ENCODE measurements at regions not wholly inside any gene's neighbourhood (a gene's known extent, or its start where the extent isn't known, plus 50 kb on each side); places are given as distances from the start of the nearest gene placed in this dataset.

DNA sequence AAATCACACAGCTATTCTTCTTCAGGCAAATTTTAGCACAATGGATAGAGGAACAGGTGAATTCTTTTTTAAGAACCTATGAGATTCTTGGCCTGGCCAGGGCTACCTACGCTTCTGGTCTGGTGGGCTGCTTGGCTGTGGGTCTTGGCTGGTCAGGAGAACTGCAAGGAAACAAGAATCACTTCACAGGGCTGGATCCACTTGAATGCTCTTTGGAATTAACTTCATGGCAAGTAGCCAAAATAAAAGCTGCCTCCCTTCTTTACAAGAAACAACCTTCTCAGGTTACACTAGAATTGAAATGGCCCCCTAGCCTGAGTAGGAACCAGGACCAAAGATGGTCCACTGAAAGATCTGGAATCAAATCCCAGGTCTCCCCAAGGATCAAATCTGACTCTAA lies 519.1 kb downstream of the IQCM start:
- TF ChIP-seq, protein P1, sequence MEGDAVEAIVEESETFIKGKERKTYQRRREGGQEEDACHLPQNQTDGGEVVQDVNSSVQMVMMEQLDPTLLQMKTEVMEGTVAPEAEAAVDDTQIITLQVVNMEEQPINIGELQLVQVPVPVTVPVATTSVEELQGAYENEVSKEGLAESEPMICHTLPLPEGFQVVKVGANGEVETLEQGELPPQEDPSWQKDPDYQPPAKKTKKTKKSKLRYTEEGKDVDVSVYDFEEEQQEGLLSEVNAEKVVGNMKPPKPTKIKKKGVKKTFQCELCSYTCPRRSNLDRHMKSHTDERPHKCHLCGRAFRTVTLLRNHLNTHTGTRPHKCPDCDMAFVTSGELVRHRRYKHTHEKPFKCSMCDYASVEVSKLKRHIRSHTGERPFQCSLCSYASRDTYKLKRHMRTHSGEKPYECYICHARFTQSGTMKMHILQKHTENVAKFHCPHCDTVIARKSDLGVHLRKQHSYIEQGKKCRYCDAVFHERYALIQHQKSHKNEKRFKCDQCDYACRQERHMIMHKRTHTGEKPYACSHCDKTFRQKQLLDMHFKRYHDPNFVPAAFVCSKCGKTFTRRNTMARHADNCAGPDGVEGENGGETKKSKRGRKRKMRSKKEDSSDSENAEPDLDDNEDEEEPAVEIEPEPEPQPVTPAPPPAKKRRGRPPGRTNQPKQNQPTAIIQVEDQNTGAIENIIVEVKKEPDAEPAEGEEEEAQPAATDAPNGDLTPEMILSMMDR (IDR thresholded peaks at IDR 0.05), result no peak
- H3K4me1 ChIP-seq (ENCODE audit: low read depth), result no peaks in the 10 kb centered on the region
- H3K9me3 ChIP-seq, result no peaks in the 10 kb centered on the region
- ATAC-seq (no peak), DNase-seq (no peak)
- intact Hi-C loops (cut with DNase I, micrococcal nuclease), result no loop called here
- H3K36me3 ChIP-seq (ENCODE audit: low read depth), result no peaks in the 10 kb centered on the region
- no peak overlapping the region for H3K4me3 ChIP-seq

DNA sequence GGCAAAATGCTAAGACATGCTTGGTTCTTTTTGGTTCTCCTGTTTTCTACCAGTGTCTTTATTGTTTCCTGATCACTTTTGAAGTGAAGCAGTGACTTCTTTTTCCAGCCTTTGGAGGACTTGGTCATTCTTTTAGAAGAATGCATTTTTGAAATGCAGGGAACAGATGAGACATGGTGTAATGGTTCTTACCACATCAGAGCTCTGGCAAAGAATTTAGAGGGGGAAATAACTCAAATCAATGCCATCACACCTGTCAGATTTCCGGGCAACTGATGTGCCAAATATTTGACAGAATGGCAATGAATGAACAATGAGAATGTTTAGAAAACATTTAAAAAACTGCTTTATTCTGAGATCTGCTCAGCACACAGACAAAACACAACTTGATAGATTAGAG lies 519.6 kb downstream of the IQCM start:
- DNase-seq (no peak), ATAC-seq (no peak)
- Histone ChIP-seq H3K9me3 (no peaks in the 10 kb centered on the region), H3K4me1 (ENCODE audit: low read depth) (no peaks in the 10 kb centered on the region), H3K4me3 (no peak overlapping the region), H3K36me3 (ENCODE audit: low read depth) (no peaks in the 10 kb centered on the region)
- TF ChIP-seq, protein P1 (IDR thresholded peaks at IDR 0.05), result no peak
- intact Hi-C loops (cut with DNase I, micrococcal nuclease), result no loop called here

DNA sequence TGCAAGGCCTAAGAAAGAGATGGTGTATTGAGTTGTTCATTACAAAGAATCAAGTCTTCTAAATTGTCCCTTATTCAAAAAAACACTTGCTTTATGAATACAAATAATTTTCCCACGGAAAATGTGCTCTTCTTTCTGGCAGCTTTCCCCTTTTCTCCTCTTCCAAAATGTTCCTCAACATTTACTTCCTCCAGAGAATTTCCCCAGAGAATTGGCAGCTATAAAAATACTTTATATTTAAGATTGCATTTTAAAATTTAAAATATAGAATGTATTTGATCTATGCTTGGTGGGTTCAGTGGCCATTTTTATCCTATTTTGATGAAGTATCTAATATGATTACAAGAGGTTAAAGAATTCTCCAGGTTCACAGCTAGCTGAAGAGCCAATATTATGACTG lies 521.0 kb downstream of the IQCM start:
- no peak for DNase-seq
- H3K4me1 ChIP-seq (ENCODE audit: low read depth), result no peaks in the 10 kb centered on the region
- no peaks in the 10 kb centered on the region for H3K36me3 ChIP-seq (ENCODE audit: low read depth)
- ATAC-seq, result no peak
- no peaks in the 10 kb centered on the region for H3K9me3 ChIP-seq
- intact Hi-C loops (cut with DNase I, micrococcal nuclease), result no loop called here
- TF ChIP-seq, protein P1 (IDR thresholded peaks at IDR 0.05), result no peak
- H3K4me3 ChIP-seq, result no peak overlapping the region

DNA sequence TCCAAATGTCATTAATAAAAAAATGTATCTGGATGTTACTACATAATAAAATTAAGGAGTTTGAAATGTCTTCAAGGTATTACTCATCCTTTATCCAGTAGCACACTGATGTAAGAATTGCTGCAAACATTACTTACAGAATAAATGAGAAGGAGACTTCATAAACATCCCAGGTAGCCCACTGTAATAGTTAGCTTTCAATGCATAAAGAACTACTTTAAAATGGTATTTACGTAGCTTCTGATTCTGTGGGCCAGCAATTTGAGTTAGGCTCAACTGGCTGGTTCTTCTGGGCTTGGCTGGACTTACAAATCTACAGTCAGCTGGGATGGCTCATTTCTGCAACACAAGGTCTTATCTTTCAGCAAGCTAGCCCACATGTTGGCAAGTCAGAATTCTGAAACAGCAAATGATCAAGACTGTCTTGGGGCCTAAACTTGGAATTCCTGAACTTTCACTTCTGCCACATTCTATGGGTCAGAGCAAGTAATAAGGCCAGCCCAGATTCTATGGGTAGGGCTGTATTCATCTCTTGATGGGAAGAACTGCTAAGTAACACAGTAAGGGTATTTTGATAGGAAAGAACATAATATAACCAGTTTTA lies 522.5 kb downstream of the IQCM start:
- intact Hi-C loops (cut with DNase I, micrococcal nuclease), result no loop called here
- Histone ChIP-seq H3K4me1 (ENCODE audit: low read depth) (no peaks in the 10 kb centered on the region), H3K9me3 (no peaks in the 10 kb centered on the region), H3K36me3 (ENCODE audit: low read depth) (no peaks in the 10 kb centered on the region), H3K4me3 (no peak overlapping the region)
- DNase-seq (no peak), ATAC-seq (no peak)
- TF ChIP-seq, protein P1 (IDR thresholded peaks at IDR 0.05), result no peak

DNA sequence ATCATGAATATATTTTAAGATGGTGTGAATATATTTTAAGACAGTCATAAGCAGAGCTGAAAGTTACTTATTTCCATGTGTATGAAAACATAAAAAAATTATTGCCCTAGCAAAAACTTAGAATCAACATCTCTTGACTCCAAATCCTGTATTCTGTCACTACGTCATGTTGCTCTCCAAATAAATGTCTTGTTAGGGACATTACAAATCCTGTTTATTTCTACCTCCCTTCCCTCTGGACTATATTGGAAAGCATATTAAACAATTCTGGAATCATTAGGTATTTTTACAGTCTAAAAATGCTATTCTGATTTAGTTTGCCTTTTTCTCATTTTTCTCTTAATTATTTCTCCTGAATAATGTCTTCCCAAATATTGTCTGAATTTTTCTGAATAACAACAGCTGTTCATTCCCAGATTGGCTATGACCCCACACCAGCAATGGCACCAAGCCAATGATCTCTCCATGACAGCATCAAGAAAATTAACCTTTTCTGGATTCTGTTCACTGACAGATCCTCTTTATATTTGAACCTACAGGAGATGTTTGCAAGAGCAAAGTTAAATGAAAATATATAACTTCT lies 523.1 kb downstream of the IQCM start:
- no peaks in the 10 kb centered on the region for H3K4me1 ChIP-seq (ENCODE audit: low read depth)
- H3K9me3 ChIP-seq, result no peaks in the 10 kb centered on the region
- H3K4me3 ChIP-seq, result no peak overlapping the region
- TF ChIP-seq, protein P1 (IDR thresholded peaks at IDR 0.05), result no peak
- intact Hi-C loops (cut with DNase I, micrococcal nuclease), result no loop called here
- no peaks in the 10 kb centered on the region for H3K36me3 ChIP-seq (ENCODE audit: low read depth)
- ATAC-seq (no peak), DNase-seq (no peak)

All from mucosa of descending colon (tissue), 3 donors.